ENCODE measurements at regions not wholly inside any gene's neighbourhood (a gene's known extent, or its start where the extent isn't known, plus 50 kb on each side); places are given as distances from the start of the nearest gene placed in this dataset.

- TF ChIP-seq CTCF (IDR thresholded peaks at IDR 0.05) (no peak), POLR2A (IDR thresholded peaks at IDR 0.05) (no peak)
Observed at GRCh38 chr1:164479242-164479641, 79.7 kb upstream of the PBX1 start.

Measured in Peyer's patch (tissue), 4 donors.